ENCODE measurements at regions not wholly inside any gene's neighbourhood (a gene's known extent, or its start where the extent isn't known, plus 50 kb on each side); places are given as distances from the start of the nearest gene placed in this dataset.

DNA sequence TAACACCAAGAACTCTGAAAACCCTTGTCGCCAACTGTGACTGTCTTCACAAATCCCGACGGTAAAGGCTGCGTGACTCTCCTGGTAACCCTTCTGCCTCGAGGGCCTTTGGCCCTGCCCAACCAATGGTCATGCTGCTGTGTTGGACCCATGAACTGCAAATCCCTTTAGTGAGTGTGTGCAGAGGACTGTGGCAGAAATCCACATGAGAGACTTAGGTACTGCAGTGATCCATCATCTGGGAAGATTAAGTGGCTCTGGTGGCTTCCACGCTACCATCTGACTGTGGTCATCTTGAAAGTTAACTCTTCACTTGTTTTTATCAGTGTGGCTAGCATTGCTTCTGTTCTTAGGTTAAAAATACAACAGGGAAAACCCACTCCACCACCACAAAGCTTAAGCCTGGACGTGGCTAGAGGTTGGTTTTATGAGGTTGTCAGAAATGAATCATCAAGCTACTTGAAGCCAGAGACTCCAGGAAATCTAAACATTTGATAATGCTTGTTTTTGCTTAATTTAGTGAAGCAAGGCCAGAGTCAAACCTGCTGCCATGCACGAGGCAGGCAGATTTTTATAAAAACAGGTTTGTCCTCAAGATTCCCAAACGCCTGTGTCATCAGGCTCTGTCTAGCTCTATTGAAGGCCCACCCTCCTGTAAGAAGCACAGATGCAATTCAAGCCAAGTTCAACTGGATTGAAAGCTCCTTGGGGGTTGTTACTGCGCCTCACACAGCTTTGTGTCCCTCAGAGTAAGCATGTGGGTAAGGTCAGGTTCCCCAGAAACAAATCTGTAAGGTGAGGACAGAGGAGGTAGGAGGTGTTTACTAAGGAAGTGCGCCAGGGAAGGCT is 52.7 kb upstream of the ERCC6L2 start:
- TF ChIP-seq, protein P1, sequence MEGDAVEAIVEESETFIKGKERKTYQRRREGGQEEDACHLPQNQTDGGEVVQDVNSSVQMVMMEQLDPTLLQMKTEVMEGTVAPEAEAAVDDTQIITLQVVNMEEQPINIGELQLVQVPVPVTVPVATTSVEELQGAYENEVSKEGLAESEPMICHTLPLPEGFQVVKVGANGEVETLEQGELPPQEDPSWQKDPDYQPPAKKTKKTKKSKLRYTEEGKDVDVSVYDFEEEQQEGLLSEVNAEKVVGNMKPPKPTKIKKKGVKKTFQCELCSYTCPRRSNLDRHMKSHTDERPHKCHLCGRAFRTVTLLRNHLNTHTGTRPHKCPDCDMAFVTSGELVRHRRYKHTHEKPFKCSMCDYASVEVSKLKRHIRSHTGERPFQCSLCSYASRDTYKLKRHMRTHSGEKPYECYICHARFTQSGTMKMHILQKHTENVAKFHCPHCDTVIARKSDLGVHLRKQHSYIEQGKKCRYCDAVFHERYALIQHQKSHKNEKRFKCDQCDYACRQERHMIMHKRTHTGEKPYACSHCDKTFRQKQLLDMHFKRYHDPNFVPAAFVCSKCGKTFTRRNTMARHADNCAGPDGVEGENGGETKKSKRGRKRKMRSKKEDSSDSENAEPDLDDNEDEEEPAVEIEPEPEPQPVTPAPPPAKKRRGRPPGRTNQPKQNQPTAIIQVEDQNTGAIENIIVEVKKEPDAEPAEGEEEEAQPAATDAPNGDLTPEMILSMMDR (IDR thresholded peaks at IDR 0.05; ENCODE audit: control insufficient read depth, insufficient read depth, low read depth, low read length, missing control alignments) = no peak
- peak; percentile 85 for DNase-seq (ENCODE audit: low read depth)
- no peak overlapping the region for H3K4me3 ChIP-seq (ENCODE audit: control insufficient read depth, low read depth, low read length)

DNA sequence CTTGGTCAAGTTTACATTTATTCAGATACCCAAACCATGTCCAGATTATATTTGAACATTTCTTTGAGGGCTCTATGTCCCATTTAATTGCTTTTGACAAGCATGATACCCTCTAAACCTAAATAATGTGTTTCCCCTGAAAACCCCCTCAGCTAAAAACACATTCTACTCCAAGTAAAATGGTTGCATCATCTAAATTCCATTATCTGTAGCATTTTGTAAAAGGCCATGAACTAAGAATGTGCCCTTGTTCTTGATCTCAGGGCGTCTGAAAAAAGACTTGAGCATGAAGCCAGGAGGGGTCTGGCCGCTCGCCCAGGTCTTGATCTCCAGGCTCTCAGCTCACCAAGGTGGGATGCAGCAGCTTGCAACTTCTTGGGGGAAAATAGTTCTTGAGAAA is 53.5 kb upstream of the ERCC6L2 start:
- TF ChIP-seq, protein P1 (IDR thresholded peaks at IDR 0.05; ENCODE audit: control insufficient read depth, insufficient read depth, low read depth, low read length, missing control alignments) = no peak
- DNase-seq (ENCODE audit: low read depth) = no peak
- no peak overlapping the region for H3K4me3 ChIP-seq (ENCODE audit: control insufficient read depth, low read depth, low read length)

DNA sequence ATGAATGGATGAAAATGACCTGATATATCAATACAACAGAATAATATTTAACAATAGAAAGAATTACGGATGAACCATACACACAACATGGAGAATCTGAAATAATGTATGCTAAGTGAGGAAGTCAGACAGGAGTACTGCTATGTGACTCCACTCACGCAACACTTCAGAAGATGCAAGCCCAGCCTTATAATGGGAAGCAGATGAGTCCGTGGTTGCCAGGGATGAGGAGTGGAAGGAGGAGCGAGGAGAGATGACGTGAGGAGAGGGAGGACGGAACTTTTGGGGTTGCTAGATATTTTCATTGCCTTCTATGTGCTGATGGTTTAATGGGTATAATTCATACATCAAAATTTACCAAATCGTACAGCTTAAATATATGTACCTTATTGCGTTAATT is 55.4 kb upstream of the ERCC6L2 start:
- no peak overlapping the region for H3K4me3 ChIP-seq (ENCODE audit: control insufficient read depth, low read depth, low read length)
- TF ChIP-seq, protein P1 (IDR thresholded peaks at IDR 0.05; ENCODE audit: control insufficient read depth, insufficient read depth, low read depth, low read length, missing control alignments) = no peak
- peak; percentile 38 for DNase-seq (ENCODE audit: low read depth)

DNA sequence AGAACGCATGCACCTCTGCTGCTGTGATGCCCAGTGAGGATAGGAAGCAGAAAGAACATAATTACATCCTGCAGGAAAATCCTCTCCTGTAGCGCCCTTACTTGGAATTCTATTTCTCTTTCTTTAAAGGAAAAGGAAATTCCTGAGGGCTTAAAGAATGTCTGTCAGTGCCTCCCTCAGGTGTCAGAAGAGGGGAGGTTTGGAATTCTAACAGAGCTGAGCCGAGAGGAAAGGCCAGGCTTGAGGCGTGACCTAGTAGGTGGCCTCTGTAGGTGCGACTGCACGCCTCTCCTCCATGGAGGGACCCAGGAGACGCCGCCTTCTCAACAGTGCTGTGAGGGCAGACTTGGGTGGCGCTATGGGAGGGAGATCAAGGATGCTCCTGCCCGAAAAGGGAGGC is 55.9 kb upstream of the ERCC6L2 start:
- H3K4me3 ChIP-seq (ENCODE audit: control insufficient read depth, low read depth, low read length) = no peak overlapping the region
- DNase-seq (ENCODE audit: low read depth) = no peak
- TF ChIP-seq, protein P1 (IDR thresholded peaks at IDR 0.05; ENCODE audit: control insufficient read depth, insufficient read depth, low read depth, low read length, missing control alignments) = no peak

DNA sequence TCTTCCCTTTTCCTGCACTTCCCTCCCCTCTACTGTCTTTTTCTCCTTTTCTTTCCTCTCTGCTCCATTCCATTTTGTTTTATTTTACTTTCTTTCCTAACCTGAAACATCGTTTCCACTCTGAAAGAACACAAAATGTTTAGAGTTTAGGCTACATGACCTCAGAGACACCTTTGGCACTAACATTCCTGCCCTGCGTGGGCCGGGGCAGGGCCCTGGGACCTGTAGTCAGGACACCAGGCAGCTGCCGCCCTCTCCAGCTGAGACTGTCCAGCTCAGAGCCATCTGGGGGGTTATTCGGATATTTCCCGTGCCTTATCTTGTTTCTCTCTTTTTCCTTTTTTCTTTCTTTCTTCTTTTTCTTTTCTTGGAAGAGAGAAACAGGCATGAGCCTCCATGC is 58.3 kb upstream of the ERCC6L2 start:
- TF ChIP-seq, protein P1 (IDR thresholded peaks at IDR 0.05; ENCODE audit: control insufficient read depth, insufficient read depth, low read depth, low read length, missing control alignments) = no peak
- no peak for DNase-seq (ENCODE audit: low read depth)

DNA sequence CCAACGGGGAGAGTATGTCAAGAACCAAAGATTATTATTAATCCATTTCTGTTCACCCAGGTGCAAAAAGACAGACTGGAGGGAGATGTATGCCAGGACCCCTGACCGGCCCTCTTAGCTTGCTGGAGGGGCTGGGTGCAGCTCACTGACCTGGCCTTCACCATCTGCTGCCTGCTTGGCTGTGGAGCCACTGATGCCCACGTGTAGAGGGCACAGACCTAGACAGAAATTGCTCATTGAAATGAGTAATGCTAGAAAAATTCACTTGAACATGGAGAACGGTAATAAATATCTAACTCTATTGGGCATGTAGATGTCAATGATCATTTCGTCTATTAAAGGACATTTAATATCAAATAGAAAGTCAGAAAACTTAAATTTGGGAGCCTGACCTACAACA is 58.8 kb upstream of the ERCC6L2 start:
- no peak overlapping the region for H3K4me3 ChIP-seq (ENCODE audit: control insufficient read depth, low read depth, low read length)
- DNase-seq (ENCODE audit: low read depth) = no peak
- TF ChIP-seq, protein P1 (IDR thresholded peaks at IDR 0.05; ENCODE audit: control insufficient read depth, insufficient read depth, low read depth, low read length, missing control alignments) = no peak

More for the DNA sequence above, 58.3 kb upstream of the ERCC6L2 start:
- H3K4me3 ChIP-seq (ENCODE audit: control insufficient read depth, low read depth, low read length) = no peak overlapping the region

Measured in AG09309 (cell line).